Ovary (tissue), 7 donors: ENCODE measurements at regions not wholly inside any gene's neighbourhood (a gene's known extent, or its start where the extent isn't known, plus 50 kb on each side); places are given as distances from the start of the nearest gene placed in this dataset.

Source experiments
- DNase-seq, 5 donors: peaks; one replicate each; pipeline ENCODE4 v3.0.0-alpha.2; 2019 to 2020
- H3K27ac ChIP-seq, 2 donors: fragments of 200-600 bp; one replicate each; pipeline versions ENCODE4 v1.5.1 to v1.8.0; 2019 to 2022
- H3K27me3 ChIP-seq: fragments of 200-600 bp; one replicate; pipeline ENCODE4 v1.8.0; 2022
- H3K36me3 ChIP-seq: fragments of 200-600 bp; sonication (generic); one replicate; pipeline ENCODE4 v1.5.1; 2019
- H3K4me1 ChIP-seq: one replicate; pipeline ENCODE4 v1.8.1; 2013; ENCODE audit warnings: mild to moderate bottlenecking, moderate library complexity; ENCODE audit not compliant: insufficient read depth
- H3K4me3 ChIP-seq: fragments of 200-600 bp; sonication (generic); one replicate; pipeline ENCODE4 v1.5.1; 2017
- H3K9me3 ChIP-seq, 2 donors: fragments of 200-600 bp in 1 of 2; sonication (generic) in 1 of 2; one replicate each; pipeline versions ENCODE4 v1.5.1 to v1.8.1; 2013 to 2019; ENCODE audit warnings: mild to moderate bottlenecking in 1 of 2, moderate library complexity in 1 of 2
- CTCF ChIP-seq, 3 donors: fragments of 450-650 bp in 2 of 3; fragments of 200-600 bp in 1 of 3; IDR thresholded peaks; one replicate each; pipeline versions ENCODE4 v1.5.1 to v1.8.0; 2016 to 2022; ENCODE audit warnings: antibody characterized with exemption in 3 of 3, mild to moderate bottlenecking in 1 of 3
- EP300 ChIP-seq: sonication (generic); formaldehyde crosslinking; IDR thresholded peaks from one replicate; pipeline ENCODE4 v1.6.1; 2017; ENCODE audit warnings: antibody characterized with exemption
- POLR2A ChIP-seq: fragments of 450-650 bp; IDR thresholded peaks from one replicate; pipeline ENCODE4 v1.6.1; 2017; ENCODE audit warnings: antibody characterized with exemption, mild to moderate bottlenecking, moderate library complexity
- WGBS, 3 donors: extraction: QIAGEN DNeasy Blood & Tissue Kit in 1 of 3; methylation state at CpG; one replicate each; pipeline versions ENCODE4 v1.1.5 to v1.1.7; 2013 to 2017; 5-methylcytosine and 5-hydroxymethylcytosine counted together
- intact Hi-C, 4 donors: fragments of 100-400 bp; cut with DNase I; formaldehyde crosslinking; loops; one replicate each; pipeline versions ENCODE4 v1.11.0 to v1.15.1; 2022 to 2023
- donor health status: DM: no; HTN: no; CAD: no; lungs with moderate emphysema.
- donor health status: DM: no; HTN: no; CAD: no.
- donor health status: Bipolar disorder and iron deficiency.
- donor health status: DM: no; HTN: no; CAD: no.
- donor health status: DM: yes; HTN: yes; CAD: no.

- DNase-seq: no peak
- Histone ChIP-seq H3K27me3 (no peaks in the 10 kb centered on the region), H3K4me3 (no peak overlapping the region), H3K4me1 (no peaks in the 10 kb centered on the region), H3K27ac (no peak overlapping the region), H3K9me3 (no peaks in the 10 kb centered on the region), H3K36me3 (no peaks in the 10 kb centered on the region)
- TF ChIP-seq CTCF (IDR thresholded peaks at IDR 0.05) (no peak), EP300 (no peak), POLR2A (no peak)
- intact Hi-C loops: loop anchor here in 2 of 4 donors (10.0 kb wide), 2 partner anchors 254 to 344 kb away; partner anchors contain the start of gene CABLES1 (in 1 of the 2)
- 85 to 94% (median 90%) methylated on average over 4 of the region's 4 CpGs for WGBS, 3 donors
Observed at GRCh38 chr18:23388357-23388756, 64.7 kb upstream of the RIOK3 start.

DNA sequence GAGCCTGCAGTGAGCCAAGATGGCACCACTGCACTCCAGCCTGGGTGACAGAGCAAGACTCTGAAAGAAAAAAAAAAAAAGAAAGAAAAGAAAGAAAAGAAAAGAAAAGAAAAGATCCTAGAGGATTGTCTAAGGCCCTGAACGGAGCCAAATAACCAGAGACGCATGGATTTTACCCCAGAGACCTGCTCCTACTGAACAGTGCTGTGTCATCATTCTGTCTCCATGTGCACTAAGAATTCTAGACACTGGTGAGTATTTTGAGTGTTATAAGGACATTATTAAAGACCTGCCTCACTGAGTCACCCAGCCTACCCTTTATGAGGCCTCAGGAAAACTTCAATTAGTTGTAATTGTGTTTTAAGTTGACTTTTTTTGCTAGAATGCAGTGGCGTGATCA, 61.9 kb upstream of the RIOK3 start:
- no peak for DNase-seq
- Histone ChIP-seq H3K36me3 (no peaks in the 10 kb centered on the region), H3K27ac (no peak overlapping the region), H3K27me3 (no peaks in the 10 kb centered on the region), H3K4me1 (no peaks in the 10 kb centered on the region), H3K9me3 (no peaks in the 10 kb centered on the region), H3K4me3 (no peak overlapping the region)
- 94 to 96% (median 94%) methylated on average over 3 of the region's 3 CpGs for WGBS, 3 donors
- intact Hi-C loops: no loop called here
- TF ChIP-seq EP300: no peak
- no peak for TF ChIP-seq POLR2A
- TF ChIP-seq CTCF (IDR thresholded peaks at IDR 0.05): no peak

GRCh38 chr18:23397907-23398306, 55.2 kb upstream of the RIOK3 start:
- intact Hi-C loops: no loop called here
- Histone ChIP-seq H3K9me3 (no peaks in the 10 kb centered on the region), H3K4me3 (no peak overlapping the region), H3K27me3 (no peaks in the 10 kb centered on the region), H3K4me1 (peaks cover 8% of the 10 kb centered on the region), H3K27ac (no peak overlapping the region), H3K36me3 (no peaks in the 10 kb centered on the region)
- DNase-seq: no peak
- TF ChIP-seq CTCF (IDR thresholded peaks at IDR 0.05) (no peak), EP300 (no peak), POLR2A (no peak)
- WGBS, 3 donors: 59 to 75% (median 72%) methylated on average over 3 of the region's 3 CpGs

- no peaks in the 10 kb centered on the region for H3K9me3 ChIP-seq
- H3K27ac ChIP-seq: no peak overlapping the region
- peaks cover 8% of the 10 kb centered on the region for H3K4me1 ChIP-seq
- H3K4me3 ChIP-seq: no peak overlapping the region
- no peaks in the 10 kb centered on the region for H3K36me3 ChIP-seq
- no peak for TF ChIP-seq CTCF (IDR thresholded peaks at IDR 0.05)
- H3K27me3 ChIP-seq: no peaks in the 10 kb centered on the region
- DNase-seq: no peak
- intact Hi-C loops: no loop called here
- 43 to 63% (median 45%) methylated on average over 4 of the region's 4 CpGs for WGBS, 3 donors
Observed at GRCh38 chr18:23398401-23398800, 54.7 kb upstream of the RIOK3 start.

DNA sequence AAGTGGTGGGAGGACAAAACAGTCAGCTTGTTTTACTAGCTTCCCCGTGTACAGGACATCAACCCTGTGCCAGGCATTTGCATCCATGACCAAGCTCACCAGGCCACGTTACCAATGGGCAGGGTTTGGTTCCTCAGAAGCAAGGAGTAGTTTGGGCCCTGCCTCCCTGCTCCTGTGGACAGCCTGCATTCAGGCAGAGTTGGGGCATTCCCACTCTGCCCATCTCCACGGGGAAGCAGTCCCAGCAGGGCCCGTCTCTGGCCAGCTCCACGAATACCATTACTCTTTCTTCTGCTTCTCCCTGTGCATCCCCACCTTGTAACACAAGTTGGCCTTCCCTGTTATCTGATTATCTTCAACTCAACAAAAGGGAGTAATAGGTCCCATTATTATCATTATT, 54.0 kb upstream of the RIOK3 start:
- Histone ChIP-seq H3K27ac (no peak overlapping the region), H3K4me1 (peaks cover 8% of the 10 kb centered on the region), H3K36me3 (no peaks in the 10 kb centered on the region), H3K27me3 (no peaks in the 10 kb centered on the region), H3K9me3 (no peaks in the 10 kb centered on the region), H3K4me3 (no peak overlapping the region)
- WGBS, 3 donors: 78 to 80% (median 78%) methylated on average over 5 of the region's 5 CpGs
- no peak for DNase-seq
- no peak for TF ChIP-seq EP300
- intact Hi-C loops: no loop called here
